Mesenchymal stem cell (in vitro differentiated cells and primary cell): ENCODE measurements at regions not wholly inside any gene's neighbourhood (a gene's known extent, or its start where the extent isn't known, plus 50 kb on each side); places are given as distances from the start of the nearest gene placed in this dataset.

ENCODE experiments used
- DNase-seq: peaks from one replicate; pipeline ENCODE4 v3.0.0-alpha.2; 2013
- H2AFZ ChIP-seq: one replicate; pipeline ENCODE4 v1.6.1; 2013; ENCODE audit warnings: low read depth, mild to moderate bottlenecking, control low read depth, inconsistent platforms, low read length, moderate library complexity
- H2AK5ac ChIP-seq: 2 replicates; pipeline ENCODE4 v1.6.1; 2013; ENCODE audit warnings: low read length, moderate library complexity, mild to moderate bottlenecking, inconsistent platforms; ENCODE audit not compliant: severe bottlenecking
- H2BK120ac ChIP-seq: one replicate; pipeline ENCODE4 v1.6.1; 2013; ENCODE audit warnings: low read depth, mild to moderate bottlenecking, inconsistent platforms, low read length, moderate library complexity
- H2BK12ac ChIP-seq, 2 experiments: one replicate each; pipeline ENCODE4 v1.6.1; 2013; ENCODE audit warnings: inconsistent platforms in 2 of 2, low read length in 2 of 2, mild to moderate bottlenecking in 2 of 2, moderate library complexity in 2 of 2, control low read depth in 1 of 2
- H2BK15ac ChIP-seq: one replicate; pipeline ENCODE4 v1.6.1; 2013; ENCODE audit warnings: mild to moderate bottlenecking, low read depth, inconsistent platforms; ENCODE audit not compliant: poor library complexity, severe bottlenecking
- H2BK5ac ChIP-seq: 2 replicates; pipeline ENCODE4 v1.6.1; 2013; ENCODE audit warnings: low read depth, mild to moderate bottlenecking, low read length, control low read depth, inconsistent platforms; ENCODE audit not compliant: poor library complexity, severe bottlenecking
- H3K14ac ChIP-seq, 2 experiments: one replicate each; pipeline ENCODE4 v1.6.1; 2013; ENCODE audit warnings: inconsistent platforms in 2 of 2, low read length in 2 of 2, control low read depth in 1 of 2, mild to moderate bottlenecking in 1 of 2, moderate library complexity in 1 of 2
- H3K18ac ChIP-seq, 2 experiments: one replicate each; pipeline ENCODE4 v1.6.1; 2013; ENCODE audit warnings: inconsistent platforms in 2 of 2, low read length in 2 of 2, control low read depth in 1 of 2, low read depth in 1 of 2, mild to moderate bottlenecking in 1 of 2
- H3K23ac ChIP-seq, 2 experiments: one replicate each; pipeline ENCODE4 v1.6.1; 2013; ENCODE audit warnings: inconsistent platforms in 2 of 2, low read length in 2 of 2, mild to moderate bottlenecking in 2 of 2, moderate library complexity in 2 of 2, control low read depth in 1 of 2
- H3K27ac ChIP-seq: 2 replicates; pipeline ENCODE4 v1.5.1; 2013; ENCODE audit warnings: mild to moderate bottlenecking, moderate library complexity, low read length, control low read depth, inconsistent platforms; ENCODE audit not compliant: poor library complexity, severe bottlenecking
- H3K27me3 ChIP-seq, 2 experiments: 2 replicates each; pipeline versions ENCODE4 v1.6.1 to v1.7.0; 2013; ENCODE audit warnings: low read length in 2 of 2, mild to moderate bottlenecking in 2 of 2, moderate library complexity in 2 of 2, control low read depth in 1 of 2, inconsistent platforms in 1 of 2; ENCODE audit not compliant: control insufficient read depth in 1 of 2, insufficient read depth in 1 of 2
- H3K36me3 ChIP-seq, 2 experiments: 2 replicates each; pipeline versions ENCODE4 v1.6.1 to v1.7.0; 2013; ENCODE audit warnings: low read length in 2 of 2, control low read depth in 1 of 2, inconsistent platforms in 1 of 2, low read depth in 1 of 2, mild to moderate bottlenecking in 1 of 2; ENCODE audit not compliant: insufficient read depth in 2 of 2, control insufficient read depth in 1 of 2
- H3K4ac ChIP-seq, 2 experiments: one replicate each; pipeline ENCODE4 v1.6.1; 2013; ENCODE audit warnings: inconsistent platforms in 2 of 2, low read length in 2 of 2, mild to moderate bottlenecking in 2 of 2, moderate library complexity in 2 of 2, control low read depth in 1 of 2, low read depth in 1 of 2
- H3K4me1 ChIP-seq: 2 replicates; pipeline ENCODE4 v1.6.1; 2013; ENCODE audit warnings: low read depth, low read length, control low read depth; ENCODE audit not compliant: control insufficient read depth, insufficient read depth
- H3K4me2 ChIP-seq: 2 replicates; pipeline ENCODE4 v1.6.1; 2013; ENCODE audit warnings: low read length, mild to moderate bottlenecking, inconsistent platforms; ENCODE audit not compliant: poor library complexity, severe bottlenecking
- H3K4me3 ChIP-seq, 2 experiments: 2 replicates each; pipeline versions ENCODE4 v1.5.1 to v1.7.0; 2013; ENCODE audit warnings: low read length in 2 of 2, mild to moderate bottlenecking in 2 of 2, control low read depth in 1 of 2, low read depth in 1 of 2; ENCODE audit not compliant: insufficient read depth in 1 of 2
- H3K79me1 ChIP-seq: replicated peaks from 2 replicates; pipeline ENCODE4 v1.6.1; 2013; ENCODE audit warnings: mild to moderate bottlenecking, control low read depth, low read length, inconsistent platforms; ENCODE audit not compliant: poor library complexity, severe bottlenecking
- H3K9ac ChIP-seq: 2 replicates; pipeline ENCODE4 v1.7.0; 2013; ENCODE audit warnings: mild to moderate bottlenecking, low read length, moderate library complexity
- H3K9me3 ChIP-seq: 2 replicates; pipeline ENCODE4 v1.7.0; 2013; ENCODE audit warnings: mild to moderate bottlenecking, low read length; ENCODE audit not compliant: control insufficient read depth
- H4K8ac ChIP-seq: one replicate; pipeline ENCODE4 v1.6.1; 2013; ENCODE audit warnings: inconsistent platforms, mild to moderate bottlenecking, low read length, moderate library complexity
- H4K91ac ChIP-seq: one replicate; pipeline ENCODE4 v1.6.1; 2013; ENCODE audit warnings: mild to moderate bottlenecking, low read length, inconsistent platforms
- WGBS: methylation state at CpG from one replicate; pipeline ENCODE4 v1.1.7; 2013; ENCODE audit warnings: mixed read lengths; 5-methylcytosine and 5-hydroxymethylcytosine counted together

DNA sequence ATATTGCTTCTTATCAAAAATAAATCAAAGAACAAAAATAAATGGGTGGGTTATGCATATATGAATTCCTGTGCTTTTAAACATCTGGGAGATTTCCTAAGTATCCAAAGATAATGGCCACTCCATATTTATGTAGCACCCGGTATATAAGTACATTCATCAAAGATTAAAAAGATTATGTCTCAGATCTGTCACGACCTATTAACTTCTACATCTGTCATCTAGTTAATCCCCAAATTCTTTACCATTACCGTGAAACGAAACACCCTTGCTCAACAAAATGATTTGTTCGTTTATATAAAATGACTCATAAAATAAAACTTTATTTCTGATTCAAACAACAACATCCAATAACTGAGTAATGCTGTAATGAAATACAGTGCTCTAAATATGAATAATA, 64.8 kb upstream of the FOXQ1 start:
- H3K27me3 ChIP-seq: no peaks in the 10 kb centered on the region
- H3K18ac ChIP-seq: no peak overlapping the region
- no peak overlapping the region for H2AFZ ChIP-seq
- H2BK12ac ChIP-seq: no peak overlapping the region
- H4K91ac ChIP-seq: no peak overlapping the region
- H3K4me3 ChIP-seq: no peak overlapping the region
- no peak overlapping the region for H4K8ac ChIP-seq
- H3K4me2 ChIP-seq: no peak overlapping the region
- no peak overlapping the region for H3K9ac ChIP-seq
- no peak overlapping the region for H2BK15ac ChIP-seq
- H3K79me1 ChIP-seq: no peaks in the 10 kb centered on the region
- H2AK5ac ChIP-seq: no peak overlapping the region
- H2BK5ac ChIP-seq: no peak overlapping the region
- 68% methylated on average over 3 of the region's 5 CpGs for WGBS
- no peak overlapping the region for H3K27ac ChIP-seq
- no peaks in the 10 kb centered on the region for H3K4me1 ChIP-seq
- DNase-seq: no peak
- no peak overlapping the region for H3K23ac ChIP-seq
- no peak overlapping the region for H3K4ac ChIP-seq
- no peak overlapping the region for H3K14ac ChIP-seq
- no peaks in the 10 kb centered on the region for H3K36me3 ChIP-seq
- H2BK120ac ChIP-seq: no peak overlapping the region
- H3K9me3 ChIP-seq: no peaks in the 10 kb centered on the region

- Histone ChIP-seq H2BK15ac (no peak overlapping the region), H3K4me1 (no peaks in the 10 kb centered on the region), H3K27ac (no peak overlapping the region), H3K9ac (no peak overlapping the region), H3K23ac (no peak overlapping the region), H4K91ac (no peak overlapping the region), H2BK5ac (no peak overlapping the region), H3K79me1 (no peaks in the 10 kb centered on the region), H2BK120ac (no peak overlapping the region), H3K4ac (no peak overlapping the region), H2AFZ (no peak overlapping the region), H3K4me2 (no peak overlapping the region), H4K8ac (no peak overlapping the region), H3K27me3 (peaks cover 0 to 3% of the 10 kb centered on the region in 2 experiments), H3K36me3 (no peaks in the 10 kb centered on the region), H3K14ac (no peak overlapping the region), H3K9me3 (no peaks in the 10 kb centered on the region), H3K18ac (no peak overlapping the region), H3K4me3 (no peak overlapping the region), H2AK5ac (no peak overlapping the region), H2BK12ac (no peak overlapping the region)
- 90% methylated on average over 13 of the region's 16 CpGs for WGBS
- no peak for DNase-seq
These were observed 67.0 kb upstream of the FOXQ1 start for GRCh38 chr6:1244941-1245340.

- H3K4me1 ChIP-seq: no peaks in the 10 kb centered on the region
- H4K8ac ChIP-seq: no peak overlapping the region
- 55% methylated on average over 4 of the region's 5 CpGs for WGBS
- H3K23ac ChIP-seq: no peak overlapping the region
- H2BK12ac ChIP-seq: no peak overlapping the region
- no peaks in the 10 kb centered on the region for H3K79me1 ChIP-seq
- H3K9ac ChIP-seq: no peak overlapping the region
- no peak overlapping the region for H2BK120ac ChIP-seq
- no peak overlapping the region for H3K4me3 ChIP-seq
- DNase-seq: no peak
- no peaks in the 10 kb centered on the region for H3K9me3 ChIP-seq
- no peak overlapping the region for H2AFZ ChIP-seq
- H3K4ac ChIP-seq: no peak overlapping the region
- H4K91ac ChIP-seq: no peak overlapping the region
- H3K14ac ChIP-seq: no peak overlapping the region
- H3K18ac ChIP-seq: no peak overlapping the region
- no peak overlapping the region for H2AK5ac ChIP-seq
- no peak overlapping the region for H3K4me2 ChIP-seq
- H3K36me3 ChIP-seq: no peaks in the 10 kb centered on the region
- peaks cover 0 to 4% of the 10 kb centered on the region in 2 experiments for H3K27me3 ChIP-seq
- H2BK15ac ChIP-seq: no peak overlapping the region
- H3K27ac ChIP-seq: no peak overlapping the region
- no peak overlapping the region for H2BK5ac ChIP-seq
These were observed 67.6 kb upstream of the FOXQ1 start for GRCh38 chr6:1244278-1244677.

- Histone ChIP-seq H3K9me3 (no peaks in the 10 kb centered on the region), H2BK5ac (no peak overlapping the region), H3K4me1 (no peaks in the 10 kb centered on the region), H3K23ac (no peak overlapping the region), H3K79me1 (no peaks in the 10 kb centered on the region), H3K18ac (no peak overlapping the region), H3K4me2 (no peak overlapping the region), H2AFZ (no peak overlapping the region), H2BK12ac (no peak overlapping the region), H2AK5ac (no peak overlapping the region), H3K4ac (no peak overlapping the region), H3K4me3 (no peak overlapping the region), H3K36me3 (no peaks in the 10 kb centered on the region), H3K9ac (no peak overlapping the region), H4K8ac (no peak overlapping the region), H3K27me3 (peaks cover 2 to 4% of the 10 kb centered on the region in 2 experiments), H2BK15ac (no peak overlapping the region), H4K91ac (no peak overlapping the region), H3K27ac (no peak overlapping the region), H2BK120ac (no peak overlapping the region), H3K14ac (no peak overlapping the region)
- 53% methylated on average over 3 of the region's 3 CpGs for WGBS
- DNase-seq: peak; percentile 77
These were observed 69.5 kb upstream of the FOXQ1 start for GRCh38 chr6:1242446-1242845.
